Neutrophil (primary cell): ENCODE measurements at regions not wholly inside any gene's neighbourhood (a gene's known extent, or its start where the extent isn't known, plus 50 kb on each side); places are given as distances from the start of the nearest gene placed in this dataset.

Experiments
- H3K27ac ChIP-seq: fragments of 200-600 bp; sonication (generic); 2 replicates; pipeline ENCODE4 v1.5.1; 2016; ENCODE audit warnings: mild to moderate bottlenecking, moderate library complexity
- H3K27me3 ChIP-seq: fragments of 200-600 bp; sonication (generic); 2 replicates; pipeline ENCODE4 v1.6.0; 2016; ENCODE audit warnings: mild to moderate bottlenecking
- H3K36me3 ChIP-seq: fragments of 200-600 bp; sonication (generic); 2 replicates; pipeline ENCODE4 v1.5.1; 2017
- H3K4me1 ChIP-seq, 2 experiments: fragments of 200-600 bp in 1 of 2; sonication (generic) in 1 of 2; 1 replicate in 1 of 2; 2 replicates in 1 of 2; pipeline versions ENCODE4 v1.5.1 to v1.6.1; 2013 to 2016; ENCODE audit warnings: low read depth in 1 of 2, low read length in 1 of 2, mild to moderate bottlenecking in 1 of 2, moderate library complexity in 1 of 2; ENCODE audit not compliant: control insufficient read depth in 1 of 2, insufficient read depth in 1 of 2
- H3K4me3 ChIP-seq, 2 experiments: fragments of 200-600 bp in 1 of 2; sonication (generic) in 1 of 2; 1 replicate in 1 of 2; 2 replicates in 1 of 2; pipeline ENCODE4 v1.5.1; 2013 to 2016; ENCODE audit warnings: low read depth in 1 of 2, low read length in 1 of 2, mild to moderate bottlenecking in 1 of 2, moderate library complexity in 1 of 2
- H3K9me3 ChIP-seq: fragments of 200-600 bp; sonication (generic); 2 replicates; pipeline ENCODE4 v1.5.1; 2016
- CTCF ChIP-seq: fragments of 200-600 bp; sonication (generic); IDR thresholded peaks from 2 replicates; pipeline ENCODE4 v1.5.1; 2016; ENCODE audit warnings: antibody characterized with exemption

GRCh38 chr12:75807494-75807893 lies 224.1 kb downstream of the PHLDA1 start:
- no peak overlapping the region for H3K4me3 ChIP-seq
- H3K36me3 ChIP-seq: no peaks in the 10 kb centered on the region
- H3K27me3 ChIP-seq: no peaks in the 10 kb centered on the region
- no peak for TF ChIP-seq CTCF
- no peak overlapping the region for H3K27ac ChIP-seq
- no peaks in the 10 kb centered on the region for H3K4me1 ChIP-seq
- no peaks in the 10 kb centered on the region for H3K9me3 ChIP-seq

- no peaks in the 10 kb centered on the region for H3K27me3 ChIP-seq
- no peaks in the 10 kb centered on the region for H3K36me3 ChIP-seq
- no peak overlapping the region for H3K4me3 ChIP-seq
- no peak overlapping the region for H3K27ac ChIP-seq
- TF ChIP-seq CTCF: no peak
- no peaks in the 10 kb centered on the region for H3K9me3 ChIP-seq
- H3K4me1 ChIP-seq: no peaks in the 10 kb centered on the region
Observed at GRCh38 chr12:75805905-75806304, 225.7 kb downstream of the PHLDA1 start.

DNA sequence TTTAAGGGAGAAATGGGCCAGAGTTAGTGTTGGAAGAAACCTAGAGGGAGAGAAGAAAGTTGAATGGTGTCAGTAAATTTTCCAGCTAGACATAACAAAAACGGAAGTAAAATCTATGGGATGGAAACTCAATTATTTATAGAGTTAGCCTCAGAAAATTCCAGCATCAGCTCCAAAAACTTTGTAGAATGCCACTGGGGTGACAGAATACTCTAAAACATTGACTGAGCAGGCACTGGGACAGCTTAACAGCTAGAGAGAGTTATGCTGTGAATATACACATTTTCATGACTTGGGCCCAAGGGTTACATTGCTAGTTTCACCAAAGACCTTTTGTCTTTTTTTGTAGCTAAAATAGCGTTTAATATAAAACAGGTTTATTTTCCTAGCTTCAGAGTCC lies 226.3 kb downstream of the PHLDA1 start:
- TF ChIP-seq CTCF: no peak
- Histone ChIP-seq H3K4me1 (no peaks in the 10 kb centered on the region), H3K9me3 (no peaks in the 10 kb centered on the region), H3K27me3 (no peaks in the 10 kb centered on the region), H3K36me3 (no peaks in the 10 kb centered on the region), H3K4me3 (no peak overlapping the region), H3K27ac (no peak overlapping the region)

DNA sequence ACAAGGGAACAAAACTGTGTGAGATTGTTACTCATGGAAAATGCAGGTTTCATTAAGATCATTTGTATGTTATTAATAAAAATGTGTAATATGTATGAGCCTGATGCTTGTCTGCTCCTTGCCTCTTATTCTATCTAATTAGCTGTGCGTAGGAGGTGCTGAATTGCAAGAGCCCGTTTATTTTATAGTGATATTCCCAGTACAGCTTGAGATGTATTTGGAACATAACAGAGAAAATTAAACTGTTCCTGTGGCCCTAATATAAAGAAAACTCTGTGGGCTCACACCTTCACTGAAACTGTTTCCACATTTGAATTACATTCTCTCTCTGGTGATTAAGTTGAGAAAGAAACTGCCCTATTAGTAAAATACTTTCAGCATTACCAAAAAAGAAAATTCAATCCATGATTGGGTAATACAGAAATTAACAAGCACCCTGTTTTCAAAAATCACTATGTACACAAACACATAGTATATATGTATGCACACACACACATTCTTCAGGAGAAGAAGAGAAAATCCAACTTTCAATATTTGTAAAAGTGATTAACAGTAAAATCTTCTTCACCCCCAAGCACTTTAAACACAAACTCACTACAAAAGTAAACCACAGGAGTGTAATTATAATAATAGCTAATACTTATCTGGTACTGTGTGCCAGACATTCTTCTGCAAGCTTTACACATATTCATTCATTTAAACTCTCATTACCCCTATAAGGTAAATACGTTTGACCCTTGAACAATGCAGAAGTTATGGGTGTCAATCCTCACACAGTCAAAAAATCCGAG lies 233.2 kb downstream of the PHLDA1 start:
- no peaks in the 10 kb centered on the region for H3K4me1 ChIP-seq
- no peaks in the 10 kb centered on the region for H3K36me3 ChIP-seq
- no peaks in the 10 kb centered on the region for H3K9me3 ChIP-seq
- H3K27ac ChIP-seq: no peak overlapping the region
- no peak for TF ChIP-seq CTCF
- H3K27me3 ChIP-seq: no peaks in the 10 kb centered on the region
- H3K4me3 ChIP-seq: no peak overlapping the region

DNA sequence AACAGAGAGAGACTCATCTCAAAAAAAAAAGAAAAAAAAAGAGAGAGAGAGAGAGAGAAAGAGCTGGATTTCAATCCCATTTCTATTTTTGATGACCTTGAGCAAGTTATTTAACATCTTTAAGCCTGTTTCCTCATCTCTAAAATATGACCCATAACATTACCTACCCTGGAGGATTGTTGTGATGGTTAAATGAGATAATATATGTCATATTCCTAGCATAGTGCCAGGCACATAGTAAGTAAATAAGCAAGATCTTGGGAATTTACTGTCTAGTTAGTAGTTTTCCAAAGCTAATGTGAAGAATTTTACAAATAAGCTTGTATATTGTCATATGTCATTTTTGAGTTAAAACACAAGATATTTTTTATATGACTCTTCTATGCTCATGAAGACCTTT lies 236.5 kb downstream of the PHLDA1 start:
- TF ChIP-seq CTCF: no peak
- Histone ChIP-seq H3K4me1 (no peaks in the 10 kb centered on the region), H3K4me3 (no peak overlapping the region), H3K27me3 (peaks cover 3% of the 10 kb centered on the region), H3K9me3 (no peaks in the 10 kb centered on the region), H3K36me3 (no peaks in the 10 kb centered on the region), H3K27ac (no peak overlapping the region)
